Body of pancreas (tissue), 4 donors: ENCODE measurements at regions not wholly inside any gene's neighbourhood (a gene's known extent, or its start where the extent isn't known, plus 50 kb on each side); places are given as distances from the start of the nearest gene placed in this dataset.

Experiments used
- CTCF ChIP-seq, 7 experiments: fragments of 450-650 bp in 4 of 7; fragments of 200-600 bp in 3 of 7; sonication (generic) in 3 of 7; IDR thresholded peaks; one replicate each; pipeline ENCODE4 v1.5.1; 2016 to 2019; ENCODE audit warnings: antibody characterized with exemption in 7 of 7
- POLR2A ChIP-seq, 3 donors: fragments of 450-650 bp; IDR thresholded peaks; one replicate each; pipeline ENCODE4 v1.6.1; 2016; ENCODE audit warnings: antibody characterized with exemption in 3 of 3, mild to moderate bottlenecking in 2 of 3

- TF ChIP-seq POLR2A (IDR thresholded peaks at IDR 0.05) (no peak), CTCF (IDR thresholded peaks at IDR 0.05) (no peak)
Measured at GRCh38 chr5:32843531-32843895, 132.4 kb downstream of the NPR3 start.
